ENCODE measurements at regions not wholly inside any gene's neighbourhood (a gene's known extent, or its start where the extent isn't known, plus 50 kb on each side); places are given as distances from the start of the nearest gene placed in this dataset.

DNA sequence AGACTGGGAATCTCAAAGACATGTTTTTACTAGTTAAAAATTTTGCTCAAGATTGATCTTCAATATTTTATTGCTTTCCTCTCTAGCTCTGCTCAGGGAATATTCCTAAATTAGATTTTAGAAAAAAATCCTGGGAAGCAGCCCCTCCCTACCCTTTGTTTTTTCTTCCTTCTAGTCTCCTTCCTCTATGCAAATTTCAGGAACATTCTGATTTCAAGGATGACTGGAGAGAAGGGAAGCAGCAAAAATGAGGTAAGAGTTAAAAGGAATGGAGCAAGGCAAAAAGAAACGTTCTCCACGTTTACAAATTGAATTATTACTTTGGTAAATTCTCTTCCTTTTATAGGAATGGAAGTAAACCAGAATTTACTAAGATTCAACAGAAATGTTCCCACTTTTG, 493.4 kb upstream of the TUSC1 start:
- TF ChIP-seq, protein P1, sequence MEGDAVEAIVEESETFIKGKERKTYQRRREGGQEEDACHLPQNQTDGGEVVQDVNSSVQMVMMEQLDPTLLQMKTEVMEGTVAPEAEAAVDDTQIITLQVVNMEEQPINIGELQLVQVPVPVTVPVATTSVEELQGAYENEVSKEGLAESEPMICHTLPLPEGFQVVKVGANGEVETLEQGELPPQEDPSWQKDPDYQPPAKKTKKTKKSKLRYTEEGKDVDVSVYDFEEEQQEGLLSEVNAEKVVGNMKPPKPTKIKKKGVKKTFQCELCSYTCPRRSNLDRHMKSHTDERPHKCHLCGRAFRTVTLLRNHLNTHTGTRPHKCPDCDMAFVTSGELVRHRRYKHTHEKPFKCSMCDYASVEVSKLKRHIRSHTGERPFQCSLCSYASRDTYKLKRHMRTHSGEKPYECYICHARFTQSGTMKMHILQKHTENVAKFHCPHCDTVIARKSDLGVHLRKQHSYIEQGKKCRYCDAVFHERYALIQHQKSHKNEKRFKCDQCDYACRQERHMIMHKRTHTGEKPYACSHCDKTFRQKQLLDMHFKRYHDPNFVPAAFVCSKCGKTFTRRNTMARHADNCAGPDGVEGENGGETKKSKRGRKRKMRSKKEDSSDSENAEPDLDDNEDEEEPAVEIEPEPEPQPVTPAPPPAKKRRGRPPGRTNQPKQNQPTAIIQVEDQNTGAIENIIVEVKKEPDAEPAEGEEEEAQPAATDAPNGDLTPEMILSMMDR (IDR thresholded peaks at IDR 0.05): no peak

GRCh38 chr9:26170190-26170589, 491.9 kb upstream of the TUSC1 start:
- TF ChIP-seq, protein P1 (IDR thresholded peaks at IDR 0.05): no peak

GRCh38 chr9:26169708-26170107, 491.5 kb upstream of the TUSC1 start:
- TF ChIP-seq, protein P1 (IDR thresholded peaks at IDR 0.05): no peak

- TF ChIP-seq, protein P1 (IDR thresholded peaks at IDR 0.05): no peak
Observed at GRCh38 chr9:26166537-26166936, 488.3 kb upstream of the TUSC1 start.

DNA sequence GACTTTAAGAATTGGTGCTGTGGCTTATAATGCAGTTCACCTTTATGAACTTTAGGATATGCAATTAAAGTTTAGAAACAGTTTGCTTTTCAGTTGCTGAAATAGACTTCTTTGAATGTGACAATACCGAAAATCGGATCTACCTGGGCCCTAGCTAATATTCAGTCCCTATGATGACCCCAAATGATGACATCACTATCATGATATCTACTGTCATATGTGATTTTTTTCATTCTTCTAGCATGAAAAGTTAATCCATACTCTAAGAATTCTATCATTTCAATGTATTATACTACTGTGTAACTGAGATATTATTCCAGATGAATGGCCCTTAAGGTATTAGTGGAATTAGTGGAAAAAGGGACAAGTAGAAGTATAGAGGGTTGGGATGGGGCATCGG, 487.2 kb upstream of the TUSC1 start:
- TF ChIP-seq, protein P1 (IDR thresholded peaks at IDR 0.05): no peak

- TF ChIP-seq, protein P1 (IDR thresholded peaks at IDR 0.05): no peak
Observed at GRCh38 chr9:26163931-26164330, 485.7 kb upstream of the TUSC1 start.

DNA sequence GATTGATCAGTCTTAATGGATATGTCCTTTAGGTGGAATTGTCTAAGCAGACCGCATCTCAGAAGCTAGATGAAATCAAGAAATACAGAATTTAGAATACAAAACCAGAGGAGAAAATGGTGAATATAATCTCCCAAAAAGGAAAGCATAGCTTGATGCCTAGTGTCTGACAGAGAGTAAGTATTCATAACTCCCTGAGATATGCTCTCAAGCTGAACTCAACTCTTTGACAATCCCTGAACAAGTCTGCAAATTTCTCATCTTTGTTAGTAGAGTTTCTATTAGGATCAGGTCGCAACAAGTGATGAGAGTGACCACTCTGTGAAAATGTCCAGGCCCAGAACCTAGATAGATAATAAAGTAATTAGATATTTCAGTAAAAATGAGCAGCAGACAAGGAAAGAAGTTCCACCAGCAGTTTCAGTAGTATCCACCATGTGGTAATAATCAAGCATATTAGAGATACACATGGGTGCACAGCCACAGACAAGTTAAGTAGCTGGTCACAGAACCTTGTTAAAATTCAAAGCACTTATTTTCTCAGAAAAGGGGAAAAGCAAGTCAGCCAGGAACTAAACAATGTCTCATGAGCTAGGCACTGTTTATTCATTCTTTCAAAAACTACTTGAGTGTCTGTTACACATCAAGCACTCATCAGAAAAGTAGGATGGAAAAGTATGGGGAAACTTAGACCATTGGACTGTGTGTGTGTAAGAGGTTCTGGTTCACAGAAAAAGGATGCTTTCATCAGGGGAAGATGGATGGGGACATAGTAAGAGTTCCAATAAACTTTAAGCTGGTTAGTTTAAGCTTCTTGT, 481.5 kb upstream of the TUSC1 start:
- TF ChIP-seq, protein P1 (IDR thresholded peaks at IDR 0.05): no peak
